H1 (cell line): ENCODE measurements at regions not wholly inside any gene's neighbourhood (a gene's known extent, or its start where the extent isn't known, plus 50 kb on each side); places are given as distances from the start of the nearest gene placed in this dataset.

Experiments
- CTCF ChIA-PET: fragments of 300-600 bp; sonication (Branson Sonifier 250); formaldehyde crosslinking; loops from one replicate; lab custom pipeline; 2021; ENCODE audit not compliant: partially characterized antibody; lab: Charles Lee
- POLR2A ChIA-PET: fragments of 300-600 bp; sonication (Branson Sonifier 250); formaldehyde crosslinking; loops from one replicate; lab custom pipeline; 2021; ENCODE audit warnings: inconsistent platforms; ENCODE audit not compliant: partially characterized antibody; lab: Charles Lee
- DNase-seq, 2 experiments: peaks; one replicate each; pipeline versions ENCODE4 v3.0.0 to v3.0.0-alpha.2; 2010 to 2022; ENCODE audit warnings: low spot score in 2 of 2, low read depth in 1 of 2, mixed read lengths in 1 of 2
- FAIRE-seq: peaks from 2 replicates; lab custom pipeline; 2011; peaks lifted over from hg19 to GRCh38; lab: Jason Lieb, UNC
- H2AFZ ChIP-seq: 2 replicates; pipeline ENCODE4 v1.8.1; 2012; ENCODE audit warnings: low read length, inconsistent platforms
- H2AK5ac ChIP-seq: 2 replicates; pipeline ENCODE4 v1.6.1; 2013; ENCODE audit warnings: low read depth, low read length
- H2BK120ac ChIP-seq: replicated peaks from 2 replicates; pipeline ENCODE3; 2013; ENCODE audit warnings: low read depth, low read length, inconsistent platforms
- H2BK12ac ChIP-seq: 2 replicates; pipeline ENCODE4 v1.6.1; 2013; ENCODE audit warnings: low read depth, low read length
- H2BK15ac ChIP-seq: 2 replicates; pipeline ENCODE4 v1.6.1; 2013; ENCODE audit warnings: low read length
- H2BK20ac ChIP-seq: 2 replicates; pipeline ENCODE4 v1.6.1; 2013; ENCODE audit warnings: low read length
- H2BK5ac ChIP-seq: 2 replicates; pipeline ENCODE4 v1.6.1; 2013; ENCODE audit warnings: low read depth, low read length
- H3K14ac ChIP-seq: 2 replicates; pipeline ENCODE4 v1.6.1; 2013; ENCODE audit warnings: inconsistent platforms; ENCODE audit not compliant: insufficient read length
- H3K18ac ChIP-seq: 2 replicates; pipeline ENCODE4 v1.6.1; 2013; ENCODE audit warnings: low read length; ENCODE audit errors: extremely low read depth
- H3K23ac ChIP-seq: 2 replicates; pipeline ENCODE4 v1.6.1; 2013; ENCODE audit warnings: inconsistent platforms; ENCODE audit not compliant: insufficient read length
- H3K23me2 ChIP-seq: 2 replicates; pipeline ENCODE4 v1.6.1; 2013; ENCODE audit warnings: low read depth, low read length
- H3K27ac ChIP-seq: 2 replicates; pipeline ENCODE4 v1.6.1; 2011; ENCODE audit warnings: low read depth, low read length, inconsistent platforms
- H3K27me3 ChIP-seq, 4 experiments: replicated peaks in 1 of 4; 1 replicate in 1 of 4; 2 replicates in 3 of 4; pipeline versions ENCODE4 v1.6.1 to v1.8.1; 2011 to 2013; ENCODE audit warnings: low read length in 3 of 4, mild to moderate bottlenecking in 3 of 4, inconsistent platforms in 2 of 4, mixed read lengths in 2 of 4, moderate library complexity in 1 of 4; ENCODE audit not compliant: control insufficient read depth in 3 of 4, insufficient read depth in 3 of 4; ENCODE audit errors: extremely low read depth in 1 of 4
- H3K36me3 ChIP-seq, 4 experiments: 2 replicates each; pipeline versions ENCODE4 v1.6.1 to v1.8.1; 2011 to 2013; ENCODE audit warnings: mild to moderate bottlenecking in 4 of 4, low read length in 3 of 4, moderate library complexity in 2 of 4, control low read depth in 1 of 4, inconsistent platforms in 1 of 4; ENCODE audit not compliant: insufficient read depth in 4 of 4, control insufficient read depth in 2 of 4
- H3K4ac ChIP-seq: replicated peaks from 2 replicates; pipeline ENCODE3; 2013; ENCODE audit warnings: low read length, low read depth, mixed read lengths, inconsistent platforms; ENCODE audit not compliant: insufficient read length
- H3K4me1 ChIP-seq, 4 experiments: replicated peaks in 1 of 4; 1 replicate in 1 of 4; 2 replicates in 3 of 4; pipeline versions ENCODE4 v1.6.1 to v1.8.1; 2011 to 2013; ENCODE audit warnings: low read length in 3 of 4, inconsistent platforms in 2 of 4, mixed read lengths in 1 of 4; ENCODE audit not compliant: insufficient read depth in 4 of 4, control insufficient read depth in 3 of 4
- H3K4me2 ChIP-seq, 2 experiments: 2 replicates each; pipeline versions ENCODE4 v1.6.1 to v1.8.1; 2011 to 2013; ENCODE audit warnings: low read depth in 2 of 2, low read length in 2 of 2, control low read depth in 1 of 2, inconsistent platforms in 1 of 2, mild to moderate bottlenecking in 1 of 2; ENCODE audit not compliant: insufficient read depth in 1 of 2
- H3K4me3 ChIP-seq, 4 experiments: fragments of 200-600, 300-600 bp in 1 of 4; sonication (generic), shearing (Covaris generic), sonication (Bioruptor Twin) in 1 of 4; 2 replicates each; pipeline versions ENCODE4 v1.5.1 to v1.8.1; 2011 to 2016; ENCODE audit warnings: low read length in 4 of 4, low read depth in 3 of 4, control low read depth in 2 of 4, inconsistent platforms in 2 of 4, mild to moderate bottlenecking in 2 of 4, mixed read lengths in 1 of 4, moderate library complexity in 1 of 4; ENCODE audit not compliant: insufficient read depth in 2 of 4; ENCODE audit errors: extremely low read depth in 1 of 4
- H3K56ac ChIP-seq: replicated peaks from 2 replicates; pipeline ENCODE3; 2013; ENCODE audit warnings: low read depth, mild to moderate bottlenecking, mixed read lengths, low read length, inconsistent platforms; ENCODE audit not compliant: insufficient read length
- H3K79me1 ChIP-seq: 2 replicates; pipeline ENCODE4 v1.6.1; 2013; ENCODE audit warnings: low read depth, low read length, control low read depth
- H3K79me2 ChIP-seq, 2 experiments: 2 replicates each; pipeline versions ENCODE4 v1.6.1 to v1.8.1; 2012 to 2013; ENCODE audit warnings: low read length in 2 of 2, mild to moderate bottlenecking in 2 of 2, inconsistent platforms in 1 of 2; ENCODE audit not compliant: insufficient read depth in 2 of 2, control insufficient read depth in 1 of 2
- H3K9ac ChIP-seq, 4 experiments: replicated peaks in 1 of 4; 1 replicate in 1 of 4; 2 replicates in 3 of 4; pipeline versions ENCODE4 v1.6.1 to v1.8.1; 2011 to 2013; ENCODE audit warnings: low read depth in 3 of 4, low read length in 3 of 4, control low read depth in 2 of 4, mild to moderate bottlenecking in 2 of 4, moderate library complexity in 2 of 4, inconsistent platforms in 1 of 4; ENCODE audit errors: extremely low read depth in 1 of 4
- H3K9me3 ChIP-seq, 2 experiments: 2 replicates each; pipeline versions ENCODE4 v1.6.1 to v1.8.1; 2012 to 2013; ENCODE audit warnings: mild to moderate bottlenecking in 2 of 2, moderate library complexity in 2 of 2, control low read depth in 1 of 2, inconsistent platforms in 1 of 2, low read depth in 1 of 2, low read length in 1 of 2, mixed read lengths in 1 of 2; ENCODE audit not compliant: insufficient read depth in 2 of 2
- H4K20me1 ChIP-seq, 2 experiments: replicated peaks in 1 of 2; 2 replicates each; pipeline versions ENCODE3 to v1.8.1; 2011 to 2013; ENCODE audit warnings: inconsistent platforms in 2 of 2, low read length in 2 of 2, mild to moderate bottlenecking in 1 of 2; ENCODE audit not compliant: insufficient read depth in 2 of 2, control insufficient read depth in 1 of 2
- H4K5ac ChIP-seq: 2 replicates; pipeline ENCODE4 v1.6.1; 2013; ENCODE audit warnings: low read length, low read depth, mixed read lengths, inconsistent platforms; ENCODE audit not compliant: insufficient read length
- H4K8ac ChIP-seq: 2 replicates; pipeline ENCODE4 v1.8.0; 2013; ENCODE audit warnings: mild to moderate bottlenecking, moderate library complexity, low read length, inconsistent platforms; ENCODE audit not compliant: insufficient read depth; ENCODE audit errors: extremely low read depth
- H4K91ac ChIP-seq: replicated peaks from 2 replicates; pipeline ENCODE3; 2013; ENCODE audit warnings: low read length, mixed read lengths, inconsistent platforms; ENCODE audit not compliant: insufficient read length
- BACH1 ChIP-seq: IDR thresholded peaks from 2 replicates; pipeline ENCODE4 v1.6.1; 2012; ENCODE audit warnings: low read length, improper control_type of control experiment
- BCL11A ChIP-seq, 2 experiments: IDR thresholded peaks; one replicate each; pipeline ENCODE4 v1.6.1; 2011; ENCODE audit warnings: low read depth in 2 of 2, low read length in 2 of 2, mild to moderate bottlenecking in 2 of 2
- CEBPB ChIP-seq: IDR thresholded peaks from 2 replicates; pipeline ENCODE4 v1.6.1; 2012; ENCODE audit warnings: low read depth, low read length
- CTCF ChIP-seq, 3 experiments: IDR thresholded peaks; 1 replicate in 2 of 3; 2 replicates in 1 of 3; pipeline versions ENCODE4 v1.5.1 to v1.6.1; 2011; ENCODE audit warnings: low read length in 3 of 3, mild to moderate bottlenecking in 3 of 3, inconsistent platforms in 2 of 3, low read depth in 1 of 3, moderate library complexity in 1 of 3; ENCODE audit not compliant: insufficient read depth in 1 of 3; ENCODE audit errors: control extremely low read depth in 1 of 3
- EZH2 ChIP-seq: fragments of 200-600 bp; sonication (generic); IDR thresholded peaks from 2 replicates; pipeline ENCODE4 v1.7.1; 2012; ENCODE audit warnings: low read depth, mild to moderate bottlenecking, moderate library complexity, low read length, inconsistent platforms; ENCODE audit not compliant: severe bottlenecking
- HDAC2 ChIP-seq, 2 experiments: fragments of 300-600 bp in 1 of 2; sonication (generic) in 1 of 2; IDR thresholded peaks; 2 replicates each; pipeline ENCODE4 v1.6.1; 2011 to 2012; ENCODE audit warnings: low read depth in 2 of 2, low read length in 2 of 2, mild to moderate bottlenecking in 2 of 2, moderate library complexity in 2 of 2, borderline replicate concordance in 1 of 2, inconsistent platforms in 1 of 2
- RAD21 ChIP-seq, 2 experiments: IDR thresholded peaks in 1 of 2; conservative IDR thresholded peaks in 1 of 2; 2 replicates each; pipeline ENCODE4 v1.6.1; 2011; ENCODE audit warnings: low read depth in 2 of 2, low read length in 2 of 2, improper control_type of control experiment in 1 of 2, inconsistent platforms in 1 of 2, mild to moderate bottlenecking in 1 of 2, moderate library complexity in 1 of 2
- TCF12 ChIP-seq: IDR thresholded peaks from 2 replicates; pipeline ENCODE4 v1.6.1; 2011; ENCODE audit warnings: low read depth, mild to moderate bottlenecking, low read length
- WGBS, 2 experiments: shearing (Covaris generic) in 1 of 2; methylation state at CpG; one replicate each; pipeline versions ENCODE4 v1.1.6 to v1.1.7; 2013 to 2015; ENCODE audit warnings: low lambda C conversion rate in 2 of 2, mixed read lengths in 2 of 2, inconsistent platforms in 1 of 2, low coverage in 1 of 2, missing lambda C conversion rate in 1 of 2; ENCODE audit not compliant: insufficient replicate concordance in 2 of 2, insufficient coverage in 1 of 2, insufficient read length in 1 of 2; ENCODE audit errors: extremely low coverage in 1 of 2, missing lambda C conversion rate in 1 of 2; 5-methylcytosine and 5-hydroxymethylcytosine counted together
- TF ChIP-seq, protein P1 (sequence below): IDR thresholded peaks from 2 replicates; pipeline ENCODE4 v1.6.1; 2012; ENCODE audit warnings: low read length, inconsistent platforms

DNA sequence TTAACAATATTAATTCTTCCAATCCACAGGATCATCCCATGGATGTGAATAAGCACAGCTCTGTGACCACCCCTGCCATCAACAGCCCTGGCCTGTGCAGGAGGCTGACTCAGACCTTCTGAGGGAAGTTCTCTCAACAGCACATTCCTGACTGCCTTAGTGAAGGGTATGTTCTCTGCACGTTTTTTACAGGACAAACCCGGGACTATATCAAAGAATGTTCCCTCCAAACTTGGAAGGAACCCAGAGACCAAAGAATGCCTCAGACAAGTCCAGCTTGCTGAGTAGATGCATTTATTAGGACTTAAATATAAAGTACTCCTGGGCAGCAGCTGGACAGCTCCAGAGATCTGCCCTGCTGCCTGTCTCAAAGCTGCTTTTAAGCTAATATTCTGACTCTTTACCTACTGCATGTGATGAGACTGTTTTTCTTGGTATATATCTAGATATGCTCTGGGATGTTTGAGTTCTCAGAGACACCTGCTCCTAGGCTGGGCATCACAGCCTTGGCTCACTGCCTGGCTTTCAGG lies 1127.8 kb upstream of the PRKX start:
- Histone ChIP-seq H3K4me1 (no peaks in the 10 kb centered on the region), H2BK12ac (no peak overlapping the region), H3K23ac (no peak overlapping the region), H4K20me1 (no peaks in the 10 kb centered on the region), H3K4ac (no peak overlapping the region), H3K23me2 (no peaks in the 10 kb centered on the region), H2BK120ac (no peak overlapping the region), H4K91ac (no peak overlapping the region), H3K9ac (no peak overlapping the region), H3K18ac (no peak overlapping the region), H2AFZ (no peak overlapping the region), H3K4me3 (no peak overlapping the region), H3K79me2 (no peaks in the 10 kb centered on the region), H2AK5ac (no peak overlapping the region), H3K4me2 (no peak overlapping the region), H3K27me3 (no peaks in the 10 kb centered on the region), H3K36me3 (no peaks in the 10 kb centered on the region), H3K9me3 (no peaks in the 10 kb centered on the region), H4K5ac (no peak overlapping the region), H3K79me1 (no peaks in the 10 kb centered on the region), H3K27ac (no peak overlapping the region), H4K8ac (no peak overlapping the region), H3K14ac (no peak overlapping the region), H3K56ac (no peak overlapping the region), H2BK15ac (no peak overlapping the region), H2BK5ac (no peak overlapping the region), H2BK20ac (no peak overlapping the region)
- DNase-seq = no peak
- 85% methylated on average over 2 of the region's 2 CpGs; no CpG with 5 or more reads in 1 of the 2 experiments for WGBS, 2 experiments
- CTCF ChIA-PET = no interaction called here
- POLR2A ChIA-PET = no interaction called here
- FAIRE-seq = no peak
- no peak for TF ChIP-seq BACH1
- no peak for TF ChIP-seq TCF12
- TF ChIP-seq CTCF (IDR thresholded peaks at IDR 0.05; ENCODE audit: control extremely low read depth in 1 of 3, insufficient read depth in 1 of 3, low read depth in 1 of 3, low read length in 3 of 3) = no peak
- TF ChIP-seq, protein P1, sequence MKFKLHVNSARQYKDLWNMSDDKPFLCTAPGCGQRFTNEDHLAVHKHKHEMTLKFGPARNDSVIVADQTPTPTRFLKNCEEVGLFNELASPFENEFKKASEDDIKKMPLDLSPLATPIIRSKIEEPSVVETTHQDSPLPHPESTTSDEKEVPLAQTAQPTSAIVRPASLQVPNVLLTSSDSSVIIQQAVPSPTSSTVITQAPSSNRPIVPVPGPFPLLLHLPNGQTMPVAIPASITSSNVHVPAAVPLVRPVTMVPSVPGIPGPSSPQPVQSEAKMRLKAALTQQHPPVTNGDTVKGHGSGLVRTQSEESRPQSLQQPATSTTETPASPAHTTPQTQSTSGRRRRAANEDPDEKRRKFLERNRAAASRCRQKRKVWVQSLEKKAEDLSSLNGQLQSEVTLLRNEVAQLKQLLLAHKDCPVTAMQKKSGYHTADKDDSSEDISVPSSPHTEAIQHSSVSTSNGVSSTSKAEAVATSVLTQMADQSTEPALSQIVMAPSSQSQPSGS = no peak
- TF ChIP-seq HDAC2 (IDR thresholded peaks at IDR 0.05; ENCODE audit: borderline replicate concordance in 1 of 2, low read depth in 2 of 2, low read length in 2 of 2) = no peak
- no peak for TF ChIP-seq BCL11A (IDR thresholded peaks at IDR 0.05; ENCODE audit: low read depth in 2 of 2, low read length in 2 of 2)
- no peak for TF ChIP-seq CEBPB
- TF ChIP-seq RAD21 (IDR thresholded peaks at IDR 0.05 in 1 of 2, conservative IDR thresholded peaks at IDR 0.05 in 1 of 2; ENCODE audit: low read depth in 2 of 2, low read length in 2 of 2) = no peak
- TF ChIP-seq EZH2 = no peak
